Fibroblast of lung (primary cell): ENCODE measurements at regions not wholly inside any gene's neighbourhood (a gene's known extent, or its start where the extent isn't known, plus 50 kb on each side); places are given as distances from the start of the nearest gene placed in this dataset.

Source experiments
- DNase-seq, 2 donors: peaks; one replicate each; pipeline versions ENCODE4 v3.0.0 to v3.0.0-alpha.2; 2010; ENCODE audit warnings: low read depth in 2 of 2
- H2AFZ ChIP-seq: 2 replicates; pipeline ENCODE4 v1.5.1; 2012; ENCODE audit warnings: low read length, control low read depth, inconsistent platforms
- H3K27ac ChIP-seq: 2 replicates; pipeline ENCODE4 v1.5.1; 2011; ENCODE audit warnings: low read length, control low read depth; ENCODE audit not compliant: insufficient read depth
- H3K27me3 ChIP-seq: 2 replicates; pipeline ENCODE4 v1.5.1; 2011; ENCODE audit warnings: mild to moderate bottlenecking, low read length; ENCODE audit not compliant: control insufficient read depth, insufficient read depth
- H3K36me3 ChIP-seq: 2 replicates; pipeline ENCODE4 v1.5.1; 2011; ENCODE audit warnings: low read length; ENCODE audit not compliant: control insufficient read depth, insufficient read depth
- H3K4me1 ChIP-seq: 2 replicates; pipeline ENCODE4 v1.5.1; 2011; ENCODE audit warnings: low read length; ENCODE audit not compliant: control insufficient read depth, insufficient read depth; ENCODE audit errors: extremely low read depth
- H3K4me2 ChIP-seq: 2 replicates; pipeline ENCODE4 v1.5.1; 2011; ENCODE audit warnings: low read length, control low read depth; ENCODE audit not compliant: insufficient read depth; ENCODE audit errors: extremely low read depth
- H3K4me3 ChIP-seq, 4 experiments: fragments of 200-600 bp in 1 of 4; sonication (generic) in 1 of 4; replicated peaks in 1 of 4; 2 replicates each; pipeline ENCODE4 v1.5.1; 2011 to 2016; ENCODE audit warnings: low read length in 4 of 4, low read depth in 3 of 4, mild to moderate bottlenecking in 3 of 4, control low read depth in 2 of 4, inconsistent platforms in 1 of 4, mixed read lengths in 1 of 4; ENCODE audit not compliant: insufficient read depth in 1 of 4; ENCODE audit errors: control extremely low read depth in 1 of 4
- H3K79me2 ChIP-seq: 2 replicates; pipeline ENCODE4 v1.5.1; 2012; ENCODE audit warnings: mild to moderate bottlenecking, low read length, inconsistent platforms; ENCODE audit not compliant: control insufficient read depth, insufficient read depth
- H3K9ac ChIP-seq: 2 replicates; pipeline ENCODE4 v1.5.1; 2011; ENCODE audit warnings: mild to moderate bottlenecking, low read length, control low read depth; ENCODE audit not compliant: insufficient read depth
- H3K9me3 ChIP-seq: 2 replicates; pipeline ENCODE4 v1.5.1; 2012; ENCODE audit warnings: low read depth, low read length; ENCODE audit not compliant: control insufficient read depth, insufficient read depth
- H4K20me1 ChIP-seq: 2 replicates; pipeline ENCODE4 v1.5.1; 2011; ENCODE audit warnings: low read length; ENCODE audit not compliant: control insufficient read depth, insufficient read depth; ENCODE audit errors: extremely low read depth
- EZH2 ChIP-seq: IDR thresholded peaks from 2 replicates; pipeline ENCODE4 v1.5.1; 2012; ENCODE audit warnings: low read length, control low read depth, mild to moderate bottlenecking; ENCODE audit errors: missing control alignments
- TF ChIP-seq, protein P1 (sequence below), 2 donors: IDR thresholded peaks in 1 of 2; conservative IDR thresholded peaks in 1 of 2; 1 replicate in 1 of 2; 2 replicates in 1 of 2; pipeline ENCODE4 v1.5.1; 2011 to 2012; ENCODE audit warnings: low read length in 2 of 2, control low read depth in 1 of 2, inconsistent platforms in 1 of 2, low read depth in 1 of 2, mild to moderate bottlenecking in 1 of 2

DNA sequence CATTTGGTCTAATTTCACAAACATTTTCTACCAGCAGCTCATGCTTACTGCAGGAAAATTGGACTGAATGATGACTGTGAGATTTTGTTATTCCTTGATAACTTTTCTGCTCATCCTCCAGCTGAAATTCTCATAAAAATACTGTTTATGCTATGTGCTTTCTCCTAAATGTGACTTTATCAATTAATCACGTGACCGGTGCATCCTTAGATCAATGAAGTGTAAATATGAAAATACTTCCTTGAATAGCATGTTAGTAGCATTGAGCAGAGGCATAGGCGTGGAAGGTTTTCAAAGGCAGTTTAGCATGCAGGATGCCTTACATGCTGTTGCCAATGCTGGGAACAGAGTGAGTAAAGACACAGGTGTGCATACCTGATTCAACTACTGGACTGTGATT is 1002.5 kb downstream of the CBLN2 start:
- Histone ChIP-seq H3K27ac (no peak overlapping the region), H3K9ac (no peak overlapping the region), H3K4me3 (no peak overlapping the region), H3K79me2 (no peaks in the 10 kb centered on the region), H2AFZ (no peak overlapping the region), H3K4me2 (no peak overlapping the region), H4K20me1 (no peaks in the 10 kb centered on the region), H3K9me3 (no peaks in the 10 kb centered on the region), H3K27me3 (no peaks in the 10 kb centered on the region), H3K36me3 (no peaks in the 10 kb centered on the region), H3K4me1 (no peaks in the 10 kb centered on the region)
- TF ChIP-seq, protein P1, sequence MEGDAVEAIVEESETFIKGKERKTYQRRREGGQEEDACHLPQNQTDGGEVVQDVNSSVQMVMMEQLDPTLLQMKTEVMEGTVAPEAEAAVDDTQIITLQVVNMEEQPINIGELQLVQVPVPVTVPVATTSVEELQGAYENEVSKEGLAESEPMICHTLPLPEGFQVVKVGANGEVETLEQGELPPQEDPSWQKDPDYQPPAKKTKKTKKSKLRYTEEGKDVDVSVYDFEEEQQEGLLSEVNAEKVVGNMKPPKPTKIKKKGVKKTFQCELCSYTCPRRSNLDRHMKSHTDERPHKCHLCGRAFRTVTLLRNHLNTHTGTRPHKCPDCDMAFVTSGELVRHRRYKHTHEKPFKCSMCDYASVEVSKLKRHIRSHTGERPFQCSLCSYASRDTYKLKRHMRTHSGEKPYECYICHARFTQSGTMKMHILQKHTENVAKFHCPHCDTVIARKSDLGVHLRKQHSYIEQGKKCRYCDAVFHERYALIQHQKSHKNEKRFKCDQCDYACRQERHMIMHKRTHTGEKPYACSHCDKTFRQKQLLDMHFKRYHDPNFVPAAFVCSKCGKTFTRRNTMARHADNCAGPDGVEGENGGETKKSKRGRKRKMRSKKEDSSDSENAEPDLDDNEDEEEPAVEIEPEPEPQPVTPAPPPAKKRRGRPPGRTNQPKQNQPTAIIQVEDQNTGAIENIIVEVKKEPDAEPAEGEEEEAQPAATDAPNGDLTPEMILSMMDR (conservative IDR thresholded peaks at IDR 0.05 in 1 of 2, IDR thresholded peaks at IDR 0.05 in 1 of 2; ENCODE audit: low read depth in 1 of 2, low read length in 2 of 2), result no peak
- TF ChIP-seq EZH2, result no peak
- DNase-seq, result no peak

DNA sequence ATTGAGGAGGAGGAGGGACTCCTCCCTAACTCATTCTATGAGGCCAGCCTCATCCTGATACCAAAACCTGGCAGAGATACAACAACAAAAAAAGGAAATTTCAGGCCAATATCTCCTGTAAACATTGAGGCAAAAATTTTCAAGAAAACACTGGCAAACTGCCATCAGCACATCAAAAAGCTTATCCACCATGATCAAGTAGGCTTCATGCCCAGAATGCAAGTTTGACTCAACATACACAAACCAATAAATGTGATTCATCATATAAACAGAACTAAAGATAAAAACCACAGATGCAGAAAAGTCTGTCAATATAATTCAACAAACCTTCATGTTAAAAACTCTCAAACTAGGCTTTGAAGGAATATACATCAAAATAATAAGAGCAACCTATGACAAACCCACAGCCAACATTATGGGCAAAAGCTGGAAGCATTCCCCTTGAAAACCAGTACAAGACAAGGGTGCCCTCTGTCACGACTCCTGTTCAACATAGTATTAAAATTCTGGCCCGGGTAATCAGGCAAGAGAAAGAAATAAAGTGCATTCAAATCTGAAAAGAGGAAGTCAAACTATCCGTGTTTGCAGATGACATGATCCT is 1014.3 kb downstream of the CBLN2 start:
- Histone ChIP-seq H3K36me3 (no peaks in the 10 kb centered on the region), H3K79me2 (no peaks in the 10 kb centered on the region)
- DNase-seq, result peak; percentile 69 to 96

DNA sequence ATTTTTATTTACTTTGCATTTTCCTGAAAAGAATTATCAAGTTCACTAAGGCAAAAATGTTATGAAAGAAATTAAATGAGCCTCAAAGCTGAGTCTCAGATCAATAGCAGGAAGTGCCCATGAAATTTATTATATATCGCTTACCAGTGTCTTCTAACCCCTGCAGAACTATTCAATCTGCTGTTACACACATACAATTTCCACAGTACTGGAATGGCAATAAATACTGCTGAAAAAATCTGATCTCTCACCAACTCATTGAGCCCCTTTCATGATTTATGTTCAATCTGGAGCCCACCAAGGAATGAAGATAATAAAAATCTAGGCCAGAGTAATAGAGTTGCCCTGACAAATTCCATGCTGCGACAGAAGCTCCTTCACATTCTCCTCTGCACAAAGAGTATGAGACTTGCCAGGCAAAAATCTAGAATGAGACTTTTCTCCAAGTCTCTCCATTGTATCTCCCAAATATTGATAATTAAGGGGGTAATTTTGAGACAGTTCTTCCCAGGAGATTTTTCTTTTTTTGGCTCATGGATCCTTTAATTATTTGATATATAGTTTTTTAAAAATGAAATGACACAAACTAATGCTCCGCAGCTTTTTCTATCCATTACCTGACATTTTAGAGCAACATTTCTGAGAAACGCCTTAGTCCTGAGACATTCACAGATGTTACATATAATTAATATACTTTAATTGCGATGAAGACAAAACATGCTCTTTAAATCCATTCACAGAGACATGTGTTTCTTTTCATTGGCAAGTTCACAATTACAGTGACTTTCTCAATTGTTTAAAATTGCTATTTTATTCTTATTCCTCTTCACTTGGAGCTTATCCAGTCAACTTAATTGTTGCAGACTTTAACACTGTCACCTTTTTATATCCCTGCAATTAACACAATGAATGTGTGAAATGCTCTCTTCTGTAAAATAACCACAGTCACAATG is 1020.4 kb downstream of the CBLN2 start:
- no peak for DNase-seq
- Histone ChIP-seq H2AFZ (no peak overlapping the region), H3K27ac (no peak overlapping the region), H3K4me2 (no peak overlapping the region), H3K4me3 (no peak overlapping the region), H3K36me3 (no peaks in the 10 kb centered on the region), H4K20me1 (no peaks in the 10 kb centered on the region), H3K4me1 (no peaks in the 10 kb centered on the region), H3K79me2 (no peaks in the 10 kb centered on the region), H3K9ac (no peak overlapping the region), H3K9me3 (no peaks in the 10 kb centered on the region), H3K27me3 (no peaks in the 10 kb centered on the region)
- TF ChIP-seq, protein P1 (conservative IDR thresholded peaks at IDR 0.05 in 1 of 2, IDR thresholded peaks at IDR 0.05 in 1 of 2; ENCODE audit: low read depth in 1 of 2, low read length in 2 of 2), result no peak
- TF ChIP-seq EZH2, result no peak

More for the DNA sequence above, 1014.3 kb downstream of the CBLN2 start:
- H3K4me2 ChIP-seq, result no peak overlapping the region
- H2AFZ ChIP-seq, result no peak overlapping the region
- H4K20me1 ChIP-seq, result no peaks in the 10 kb centered on the region
- no peaks in the 10 kb centered on the region for H3K4me1 ChIP-seq
- H3K9me3 ChIP-seq, result no peaks in the 10 kb centered on the region
- TF ChIP-seq, protein P1 (conservative IDR thresholded peaks at IDR 0.05 in 1 of 2, IDR thresholded peaks at IDR 0.05 in 1 of 2; ENCODE audit: low read depth in 1 of 2, low read length in 2 of 2), result no peak
- no peak for TF ChIP-seq EZH2
- H3K9ac ChIP-seq, result no peak overlapping the region
- no peak overlapping the region for H3K27ac ChIP-seq
- H3K4me3 ChIP-seq, result no peak overlapping the region
- no peaks in the 10 kb centered on the region for H3K27me3 ChIP-seq
